ENCODE measurements at regions not wholly inside any gene's neighbourhood (a gene's known extent, or its start where the extent isn't known, plus 50 kb on each side); places are given as distances from the start of the nearest gene placed in this dataset.
"Not testable (repeated sequence)": the region's sequence is repeated elsewhere in the genome, so short reads cannot be mapped to it uniquely, and the experiment has no call there.

GRCh38 chr12:30578426-30578825, 117.2 kb downstream of the IPO8 start:
- DNase-seq: no peak

- DNase-seq: no peak
Observed at GRCh38 chr12:30573145-30573544, 122.5 kb downstream of the IPO8 start.

GRCh38 chr12:30570211-30570890, 125.3 kb downstream of the IPO8 start:
- no peak for DNase-seq

GRCh38 chr12:30569426-30569825, 126.2 kb downstream of the IPO8 start:
- DNase-seq: no peak

DNA sequence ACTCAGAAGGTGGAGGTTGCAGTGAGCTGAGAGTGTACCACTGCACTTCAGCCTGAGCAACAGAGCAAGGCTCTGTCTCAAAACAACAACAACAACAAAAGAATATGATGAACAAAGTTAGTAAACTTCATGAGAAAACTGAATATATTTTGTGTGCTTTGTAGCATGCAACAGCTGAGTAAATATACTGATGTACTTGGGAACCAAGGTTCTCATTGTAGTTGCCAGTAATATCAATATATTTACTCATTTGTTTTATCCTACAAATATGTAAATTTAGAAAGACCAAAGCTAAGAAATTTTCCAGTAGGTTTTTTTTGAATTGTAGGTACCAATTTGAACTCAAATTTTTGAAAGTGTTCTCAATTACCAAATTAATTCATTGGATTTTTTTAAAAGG, 127.2 kb downstream of the IPO8 start:
- no peak for DNase-seq

GRCh38 chr12:30567082-30567481, 128.6 kb downstream of the IPO8 start:
- no peak for DNase-seq

GRCh38 chr12:30564394-30564793, 131.3 kb downstream of the IPO8 start:
- no peak for DNase-seq

DNA sequence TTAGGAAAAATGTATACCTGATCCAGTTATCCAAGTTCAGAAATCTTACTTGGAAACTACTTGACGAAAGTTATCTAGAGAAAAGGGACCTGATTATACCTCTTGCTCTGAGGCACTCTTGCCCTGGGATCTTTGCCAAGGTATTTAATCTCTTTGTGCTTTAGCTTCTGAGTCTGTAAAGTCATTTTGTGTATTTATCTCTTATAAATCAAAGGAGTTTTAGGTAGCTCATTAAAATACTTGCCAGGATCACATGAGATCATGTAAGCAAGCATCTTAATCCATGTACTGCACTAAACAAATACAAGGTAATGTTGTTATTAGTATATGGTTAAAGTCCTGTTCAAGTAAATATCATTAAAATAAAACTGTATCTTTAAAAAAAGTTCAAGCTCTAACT, 147.5 kb downstream of the IPO8 start:
- no peak for DNase-seq

GRCh38 chr12:30546121-30546520, 149.5 kb downstream of the IPO8 start:
- DNase-seq: no peak

GRCh38 chr12:30544704-30545103, 151.0 kb downstream of the IPO8 start:
- DNase-seq: not testable (repeated sequence)

DNA sequence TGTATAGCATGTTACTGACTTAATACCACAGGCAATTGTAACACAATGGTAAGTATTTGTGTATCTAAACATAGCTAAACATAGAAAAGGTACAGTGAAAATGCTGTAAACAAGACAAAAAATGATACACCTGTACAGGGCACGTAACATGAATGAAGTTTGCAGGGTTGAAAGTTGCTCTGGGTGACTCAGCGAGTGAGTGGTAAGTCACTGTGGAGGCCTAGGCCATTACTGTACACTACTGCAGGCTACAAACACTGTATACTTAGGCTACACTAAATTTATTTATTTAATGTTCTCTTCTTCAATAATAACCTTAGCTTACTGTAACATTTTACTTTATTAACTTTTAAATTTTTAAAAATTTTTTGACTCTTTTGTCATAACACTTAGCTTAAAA, 158.4 kb downstream of the IPO8 start:
- DNase-seq: no peak

GRCh38 chr12:30533558-30534265, 162.0 kb downstream of the IPO8 start:
- DNase-seq: no peak

GRCh38 chr12:30531731-30532678, 163.7 kb downstream of the IPO8 start:
- DNase-seq: no peak

- DNase-seq: no peak
Observed at GRCh38 chr12:30529489-30530269, 166.0 kb downstream of the IPO8 start.

DNA sequence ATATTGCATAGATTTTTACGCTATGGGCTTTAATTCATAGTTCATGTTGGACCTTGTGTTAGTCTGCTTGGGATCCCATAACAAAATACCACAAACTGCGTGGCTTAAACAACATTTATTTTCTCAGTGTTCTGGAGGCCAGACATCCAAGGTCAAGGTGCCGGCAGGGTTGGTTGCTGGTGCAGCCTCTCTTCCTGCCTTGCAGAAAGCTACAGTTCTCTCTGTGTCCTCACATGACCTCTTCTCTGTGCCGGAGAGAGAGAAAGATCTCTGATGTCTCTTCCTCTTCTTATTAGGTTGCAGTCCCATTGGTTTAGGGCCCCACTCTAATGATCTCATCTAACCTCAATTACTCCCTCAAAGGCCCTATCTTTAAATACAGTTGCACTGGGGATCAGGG, 170.5 kb downstream of the IPO8 start:
- no peak for DNase-seq

- DNase-seq: not testable (repeated sequence)
Observed at GRCh38 chr12:30520285-30520684, 175.4 kb downstream of the IPO8 start.

DNA sequence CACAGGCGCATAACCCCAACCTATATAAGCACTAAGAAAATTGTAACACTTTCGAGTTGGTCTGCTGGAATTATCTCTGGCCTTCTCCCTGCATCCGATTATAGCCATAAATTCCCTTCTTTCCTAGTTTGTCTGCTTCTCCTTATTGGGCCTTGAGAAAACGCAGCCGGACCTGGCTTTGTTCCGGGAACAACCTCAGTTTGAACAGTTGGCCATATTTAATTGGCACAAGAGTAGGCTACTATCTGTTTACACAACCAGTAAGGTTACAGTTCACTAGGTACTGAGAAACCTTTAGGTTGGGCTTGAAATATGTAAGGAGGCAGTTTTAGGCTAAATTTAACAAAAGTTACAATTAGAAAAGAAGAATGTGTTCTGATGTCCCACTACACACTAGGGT, 176.1 kb downstream of the IPO8 start:
- no peak for DNase-seq

DNA sequence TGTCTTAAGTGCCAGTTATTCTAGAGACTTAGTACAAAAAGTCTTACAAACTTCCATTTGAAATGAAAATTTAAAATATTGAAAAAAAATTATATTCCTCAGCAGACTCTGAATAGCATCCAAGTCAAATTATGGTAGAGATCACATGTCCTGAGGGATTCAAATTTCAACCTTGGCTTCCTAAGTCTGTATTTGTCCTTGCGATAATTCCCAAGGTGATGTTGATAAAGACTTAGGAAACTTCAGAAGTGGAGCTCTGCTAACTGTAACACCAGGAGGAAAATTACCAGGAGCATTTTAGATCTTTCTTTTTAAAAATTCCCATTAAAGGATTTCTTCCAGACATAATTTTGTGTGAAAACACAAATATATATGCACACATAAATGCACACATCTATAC, 178.3 kb downstream of the IPO8 start:
- no peak for DNase-seq

- peak in 1 of 2 experiments; percentile 44 for DNase-seq
Observed at GRCh38 chr12:30515351-30515750, 180.3 kb downstream of the IPO8 start.

- no peak for DNase-seq
Observed at GRCh38 chr12:30514666-30515065, 181.0 kb downstream of the IPO8 start.

DNA sequence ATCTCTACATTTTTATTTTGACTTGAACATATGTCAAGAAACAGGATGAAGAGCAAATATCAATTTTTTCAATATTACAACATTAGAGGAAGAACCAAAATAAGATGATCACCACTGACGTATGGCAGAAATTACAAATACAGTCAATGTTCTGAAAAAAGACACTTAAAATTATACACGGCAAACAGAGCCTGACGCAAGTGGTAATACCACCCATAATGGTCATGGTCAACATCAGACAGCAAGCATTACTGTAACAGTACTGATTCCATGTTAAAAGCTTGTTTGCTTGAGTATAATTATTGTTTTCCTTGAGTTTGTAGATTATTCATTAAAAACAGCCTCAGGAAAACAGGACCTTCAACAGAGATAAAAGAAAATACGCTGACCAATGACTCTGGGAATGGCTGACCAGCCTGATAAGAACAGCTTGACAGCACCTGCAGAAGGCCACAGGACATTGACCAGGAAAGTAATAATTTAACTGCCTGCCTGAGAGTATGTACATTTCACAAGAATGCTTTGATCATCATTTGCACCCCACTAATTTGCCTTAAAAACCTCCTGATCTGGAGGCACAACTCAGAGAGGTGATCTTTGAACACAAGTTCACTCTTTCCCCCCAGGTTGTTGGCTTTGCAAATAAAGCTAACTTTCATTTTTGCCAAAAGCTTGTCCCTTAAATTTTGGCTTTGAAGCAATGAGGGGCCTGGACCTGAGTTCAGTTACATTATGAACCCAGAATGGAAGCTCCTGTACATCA, 187.3 kb downstream of the IPO8 start:
- DNase-seq: no peak

- DNase-seq: no peak
Observed at GRCh38 chr12:30507576-30507975, 188.1 kb downstream of the IPO8 start.

Measured in NCI-H524 (cell line).